Stimulated activated naive B cell treated with anti-CD40 and anti-IgM and Interleukin-4, amounts not matched to agents 10 μg/mL and 1 μg/mL and 100 μg/mL, for 72 hours (primary cell): ENCODE measurements at regions not wholly inside any gene's neighbourhood (a gene's known extent, or its start where the extent isn't known, plus 50 kb on each side); places are given as distances from the start of the nearest gene placed in this dataset.
"Not testable (repeated sequence)": the region's sequence is repeated elsewhere in the genome, so short reads cannot be mapped to it uniquely, and the experiment has no call there.

Experiments
- ATAC-seq, 2 donors: fragments of 150-1000 bp; cut with Tn5 transposase; replicated peaks; 2 replicates each; pipeline ENCODE4 v1.10.0; 2021; ENCODE audit warnings: moderate library complexity in 1 of 2
- DNase-seq: peaks from one replicate; pipeline ENCODE4 v3.0.0; 2021
- H3K27ac Mint-ChIP-seq: one replicate; pipeline ENCODE4 v1.8.0; 2022; ENCODE audit warnings: mild to moderate bottlenecking, mixed read lengths
- H3K27me3 Mint-ChIP-seq, 2 donors: one replicate each; pipeline ENCODE4 v1.8.0; 2022; ENCODE audit warnings: mixed read lengths in 2 of 2
- H3K36me3 Mint-ChIP-seq, 2 donors: one replicate each; pipeline ENCODE4 v1.8.0; 2022; ENCODE audit warnings: mixed read lengths in 2 of 2, mild to moderate bottlenecking in 1 of 2
- H3K4me1 Mint-ChIP-seq, 2 donors: one replicate each; pipeline ENCODE4 v1.8.0; 2022; ENCODE audit warnings: mixed read lengths in 2 of 2, mild to moderate bottlenecking in 1 of 2
- H3K4me3 Mint-ChIP-seq, 2 donors: one replicate each; pipeline ENCODE4 v1.8.0; 2022; ENCODE audit warnings: mild to moderate bottlenecking in 2 of 2, mixed read lengths in 2 of 2, moderate library complexity in 1 of 2
- H3K9me3 Mint-ChIP-seq, 2 donors: one replicate each; pipeline ENCODE4 v1.8.0; 2022; ENCODE audit warnings: mixed read lengths in 2 of 2, mild to moderate bottlenecking in 1 of 2

DNA sequence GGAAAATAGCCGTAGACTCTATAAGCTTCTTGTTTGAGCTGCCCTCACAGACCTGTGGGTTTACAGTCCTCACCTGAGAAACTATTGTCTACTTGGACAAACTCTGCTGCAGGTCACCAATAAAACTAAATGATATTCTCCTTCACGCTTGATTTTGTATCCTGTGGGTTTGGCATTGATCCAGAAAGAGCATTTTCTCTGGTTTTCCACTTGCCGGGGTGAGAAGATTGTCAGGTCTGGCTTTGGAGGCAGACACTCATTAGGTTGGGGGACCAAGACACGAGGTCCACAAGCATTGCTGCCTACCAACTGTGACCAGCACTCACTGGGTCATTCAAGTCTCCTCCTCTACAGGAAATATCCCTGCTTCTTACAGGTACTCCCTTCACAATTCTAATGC lies 68.5 kb downstream of the CDC14C start:
- Mint-ChIP-seq H3K9me3 (no peaks in the 10 kb centered on the region), H3K27me3 (no peaks in the 10 kb centered on the region), H3K36me3 (no peaks in the 10 kb centered on the region), H3K27ac (no peak overlapping the region), H3K4me3 (no peak overlapping the region), H3K4me1 (no peaks in the 10 kb centered on the region)
- ATAC-seq (no peak), DNase-seq (no peak)

DNA sequence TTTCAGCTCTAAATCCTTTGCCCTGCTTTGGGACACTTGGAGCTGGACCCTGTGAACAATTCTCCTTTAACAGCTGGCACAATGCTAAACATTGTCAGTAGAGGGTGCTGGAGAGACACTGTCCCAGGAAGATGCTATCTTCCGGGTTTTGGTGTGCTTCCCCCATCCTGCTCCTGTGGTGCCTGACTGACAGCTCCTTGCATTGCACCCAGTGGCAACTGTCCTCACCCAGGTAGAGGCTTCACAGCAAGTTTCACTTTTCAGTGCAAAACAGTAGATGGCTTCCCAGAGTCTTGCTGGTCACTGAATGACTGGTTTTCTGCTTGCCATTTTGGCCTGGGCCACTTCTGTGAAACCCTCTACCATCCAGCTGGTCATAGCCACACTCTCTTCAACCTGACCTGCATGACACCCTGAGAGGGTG lies 77.3 kb downstream of the CDC14C start:
- peak; percentile 1 for DNase-seq
- H3K4me3 Mint-ChIP-seq = no peak overlapping the region
- no peak overlapping the region for H3K27ac Mint-ChIP-seq
- no peaks in the 10 kb centered on the region for H3K27me3 Mint-ChIP-seq
- H3K9me3 Mint-ChIP-seq = peaks cover 4 to 7% of the 10 kb centered on the region in 2 donors
- no peaks in the 10 kb centered on the region for H3K36me3 Mint-ChIP-seq
- ATAC-seq = peak; percentile 71 to 75
- no peaks in the 10 kb centered on the region for H3K4me1 Mint-ChIP-seq

DNA sequence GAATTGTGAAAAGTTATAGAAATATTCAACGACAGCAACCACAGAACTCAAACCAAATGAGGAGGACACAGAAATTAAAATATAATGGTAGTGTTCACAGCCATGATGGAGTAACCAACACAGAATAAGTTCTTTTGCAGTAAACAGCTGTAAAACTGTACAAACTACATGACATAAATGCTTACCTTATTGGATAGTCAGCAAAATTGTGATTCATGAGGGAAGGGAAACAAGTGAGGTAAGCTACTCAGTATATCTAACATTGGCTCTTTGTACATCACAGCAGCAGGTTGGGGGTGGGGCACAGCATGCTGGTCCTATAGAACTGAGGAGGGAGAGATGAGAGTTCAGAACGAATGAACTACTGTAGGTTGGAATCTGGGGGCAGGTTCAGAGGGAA lies 86.4 kb downstream of the CDC14C start:
- DNase-seq (no peak), ATAC-seq (no peak)
- H3K36me3 Mint-ChIP-seq = no peaks in the 10 kb centered on the region
- no peaks in the 10 kb centered on the region for H3K27me3 Mint-ChIP-seq
- H3K4me1 Mint-ChIP-seq = no peaks in the 10 kb centered on the region
- H3K4me3 Mint-ChIP-seq = no peak overlapping the region
- H3K9me3 Mint-ChIP-seq = peaks cover 11 to 20% of the 10 kb centered on the region in 2 donors
- no peak overlapping the region for H3K27ac Mint-ChIP-seq

DNA sequence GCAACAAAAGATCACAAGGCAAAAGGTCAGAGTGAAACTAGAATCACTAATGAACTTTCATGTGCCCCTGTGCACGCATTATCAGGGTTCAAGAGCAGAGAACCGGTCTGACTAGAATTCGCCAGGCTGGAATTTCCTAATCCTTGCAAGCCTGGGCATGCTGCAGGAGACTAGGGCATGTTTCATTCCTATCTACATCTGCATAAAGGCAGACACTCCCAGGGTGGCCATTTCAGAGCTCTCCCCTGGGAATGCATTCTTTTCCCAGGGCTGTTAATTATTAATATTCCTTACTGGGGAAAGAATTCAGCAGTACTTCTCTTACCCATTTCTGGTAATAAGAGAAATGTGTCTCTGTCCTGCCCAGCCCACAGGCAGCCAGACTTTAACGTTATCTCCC lies 90.5 kb downstream of the CDC14C start:
- no peak overlapping the region for H3K27ac Mint-ChIP-seq
- DNase-seq (no peak), ATAC-seq (no peak)
- peaks cover 10 to 13% of the 10 kb centered on the region in 2 donors for H3K9me3 Mint-ChIP-seq
- no peaks in the 10 kb centered on the region for H3K4me1 Mint-ChIP-seq
- H3K4me3 Mint-ChIP-seq = no peak overlapping the region
- no peaks in the 10 kb centered on the region for H3K27me3 Mint-ChIP-seq
- no peaks in the 10 kb centered on the region for H3K36me3 Mint-ChIP-seq

DNA sequence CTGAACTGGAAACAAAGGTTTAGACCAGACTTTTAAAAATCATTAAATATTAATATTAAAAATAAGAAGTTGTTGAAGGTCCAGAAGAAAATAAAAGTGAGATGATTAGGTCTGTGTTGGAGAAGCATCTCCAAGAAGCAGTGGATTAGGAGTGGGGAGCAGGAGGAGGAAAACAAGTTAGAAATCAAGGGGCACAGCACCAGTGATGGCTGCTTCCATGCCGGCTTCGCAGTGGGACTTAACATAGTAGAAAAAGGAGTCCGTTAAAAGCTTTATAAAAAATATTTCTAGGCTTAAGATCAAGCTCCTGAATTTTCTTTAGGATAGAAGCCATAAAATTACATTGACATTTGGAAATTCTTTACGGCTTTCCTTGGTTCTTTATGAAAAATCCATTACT lies 95.8 kb downstream of the CDC14C start:
- Mint-ChIP-seq H3K36me3 (no peaks in the 10 kb centered on the region), H3K9me3 (peaks cover 3 to 8% of the 10 kb centered on the region in 2 donors), H3K4me1 (no peaks in the 10 kb centered on the region), H3K27me3 (no peaks in the 10 kb centered on the region), H3K27ac (no peak overlapping the region), H3K4me3 (no peak overlapping the region)
- DNase-seq = no peak
- no peak for ATAC-seq

DNA sequence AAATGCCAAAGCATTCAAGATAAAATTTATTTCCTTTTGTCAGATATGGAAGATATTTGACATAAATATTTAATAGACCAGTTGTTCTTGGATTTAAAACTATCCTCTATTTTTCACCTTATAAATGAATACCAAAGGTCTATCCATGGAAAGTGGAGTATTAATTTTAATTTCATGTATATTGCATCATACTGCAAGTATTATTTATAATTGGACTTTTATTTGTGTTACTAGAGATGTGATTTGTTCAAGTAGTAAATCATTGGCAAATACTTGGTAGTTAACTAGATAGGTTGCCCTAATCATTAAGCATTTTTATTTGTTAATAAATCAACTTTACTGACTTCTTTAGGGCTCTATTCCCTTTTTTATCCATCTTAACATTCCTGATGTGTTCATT lies 98.1 kb downstream of the CDC14C start:
- Mint-ChIP-seq H3K4me1 (no peaks in the 10 kb centered on the region), H3K27ac (no peak overlapping the region), H3K4me3 (no peak overlapping the region), H3K36me3 (no peaks in the 10 kb centered on the region), H3K9me3 (no peaks in the 10 kb centered on the region), H3K27me3 (no peaks in the 10 kb centered on the region)
- no peak for ATAC-seq
- DNase-seq = no peak

DNA sequence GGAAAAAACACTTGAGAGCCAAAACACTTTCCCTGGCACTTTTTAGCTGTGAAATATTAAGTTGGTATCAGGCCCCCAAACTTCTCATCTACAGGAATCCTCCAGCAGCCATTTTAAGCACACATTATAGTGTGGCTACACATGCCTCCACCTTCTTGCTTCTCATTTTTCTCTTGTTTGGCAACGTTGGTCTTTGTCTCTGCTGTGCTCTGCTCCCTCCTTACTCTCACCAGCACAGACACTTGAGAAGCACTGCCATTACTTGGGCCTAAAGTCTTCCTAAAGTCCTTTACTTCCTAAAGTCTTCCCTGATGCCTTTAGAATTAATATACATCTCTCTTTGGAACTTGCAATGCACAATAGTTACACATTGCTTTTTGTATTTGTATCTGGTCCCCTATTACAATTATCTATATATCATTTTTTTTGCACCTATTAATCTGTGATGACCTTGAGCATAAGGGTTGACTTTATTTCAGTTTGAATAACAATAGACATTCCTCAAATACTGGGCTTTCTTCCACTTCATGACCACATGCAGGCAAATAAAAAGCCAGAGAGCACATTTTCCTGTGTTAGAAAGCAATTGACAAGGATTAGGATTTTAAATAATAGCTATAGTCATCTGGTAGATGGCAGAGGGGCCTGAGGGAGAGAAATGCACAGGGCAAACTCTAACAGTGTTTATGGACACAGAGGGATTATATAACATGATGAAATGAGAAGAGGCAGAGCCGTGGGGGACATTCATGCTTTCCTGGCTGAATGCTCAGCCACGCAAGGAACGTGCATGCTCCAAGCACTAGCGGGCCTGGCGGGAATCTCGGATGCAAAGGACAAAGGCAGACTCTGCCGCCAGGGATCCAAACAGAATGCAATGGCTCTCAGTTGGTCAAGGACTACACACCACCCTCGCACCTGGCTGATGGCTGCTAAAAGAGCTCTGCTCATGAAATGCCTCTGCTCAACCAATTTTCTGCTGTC lies 99.3 kb downstream of the CDC14C start:
- Mint-ChIP-seq H3K27ac (no peak overlapping the region), H3K27me3 (no peaks in the 10 kb centered on the region), H3K4me3 (no peak overlapping the region), H3K9me3 (no peaks in the 10 kb centered on the region), H3K4me1 (no peaks in the 10 kb centered on the region), H3K36me3 (no peaks in the 10 kb centered on the region)
- ATAC-seq (no peak), DNase-seq (no peak)

DNA sequence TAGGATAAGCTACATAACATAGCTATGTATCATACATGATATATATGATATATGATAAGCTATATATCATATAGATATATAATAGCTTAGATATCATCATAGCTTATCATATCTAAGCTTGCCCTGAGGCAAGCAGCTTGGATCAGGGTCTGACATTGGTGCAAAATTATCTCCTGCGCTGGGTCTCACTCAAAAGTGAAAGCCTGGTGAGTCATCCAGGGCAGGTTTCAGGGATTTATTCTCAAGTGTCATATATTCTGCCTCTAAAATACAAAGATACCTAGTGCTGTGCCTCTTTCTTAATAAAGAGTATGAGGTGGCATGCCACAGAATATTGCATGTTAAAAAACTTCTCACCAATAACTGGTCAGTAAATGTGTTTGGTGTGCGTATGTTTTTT lies 105.9 kb downstream of the CDC14C start:
- Mint-ChIP-seq H3K36me3 (no peaks in the 10 kb centered on the region), H3K9me3 (no peaks in the 10 kb centered on the region), H3K27ac (no peak overlapping the region), H3K4me3 (no peak overlapping the region), H3K27me3 (no peaks in the 10 kb centered on the region), H3K4me1 (no peaks in the 10 kb centered on the region)
- DNase-seq = no peak
- no peak for ATAC-seq

DNA sequence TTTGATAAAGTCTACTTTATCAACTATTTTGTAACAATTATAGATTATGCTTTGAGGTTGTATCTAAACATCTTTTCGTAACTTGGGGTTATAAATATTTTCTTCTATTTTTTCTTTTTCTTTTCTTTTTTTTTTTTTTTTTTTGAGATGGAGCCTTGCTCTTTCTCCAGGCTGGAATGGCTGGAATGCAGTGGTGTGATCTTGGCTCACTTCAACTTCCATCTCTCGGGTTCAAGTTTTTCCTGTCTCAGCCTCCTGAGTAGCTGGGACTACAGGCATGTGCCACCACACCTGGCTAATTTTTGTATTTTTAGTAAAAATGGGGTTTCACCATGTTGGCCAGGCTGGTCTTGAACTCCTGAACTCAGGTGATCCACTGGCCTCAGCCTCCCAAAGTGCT lies 108.8 kb downstream of the CDC14C start:
- not testable (repeated sequence) for DNase-seq, H3K27ac Mint-ChIP-seq, H3K4me3 Mint-ChIP-seq

DNA sequence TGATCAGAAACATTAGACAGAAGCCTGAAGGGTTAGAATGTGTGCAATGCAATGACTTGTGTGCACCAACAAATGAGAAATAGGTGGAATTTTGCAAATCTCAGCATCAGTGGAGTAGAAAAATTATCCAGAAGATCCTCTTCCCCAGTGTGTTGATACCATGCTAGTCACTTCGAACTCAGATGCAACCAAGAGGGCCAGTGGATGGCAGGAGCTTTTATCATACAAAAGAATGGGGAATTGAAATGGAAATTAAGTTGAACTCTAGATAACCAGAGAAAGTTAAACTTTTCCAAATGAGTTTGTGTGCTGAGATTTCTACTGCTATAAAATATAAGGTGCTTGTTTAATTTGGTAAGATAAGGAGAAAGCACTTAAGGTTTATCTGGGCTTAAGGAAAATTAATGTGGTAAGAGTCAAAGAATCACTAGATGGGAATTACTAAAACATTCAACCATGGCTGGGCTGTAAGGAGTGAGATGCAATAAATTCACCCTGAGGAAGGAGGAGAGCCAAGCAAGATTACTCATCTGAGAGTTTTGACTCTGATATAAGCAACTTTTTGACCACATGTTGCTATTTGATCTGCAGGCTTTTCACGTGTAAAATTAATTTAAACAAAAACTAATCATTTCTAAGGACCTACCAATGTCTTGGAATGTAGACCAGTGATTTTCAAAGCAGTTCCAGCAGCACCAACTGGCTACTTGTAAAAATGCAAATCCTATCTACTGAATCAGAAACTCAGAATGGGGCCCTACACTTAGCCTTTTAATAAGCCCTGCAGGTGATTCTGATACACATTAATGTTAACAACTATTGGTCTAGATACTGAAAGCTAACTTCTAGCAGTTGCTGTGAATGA lies 113.2 kb downstream of the CDC14C start:
- H3K9me3 Mint-ChIP-seq = peaks cover 4 to 5% of the 10 kb centered on the region in 2 donors
- no peaks in the 10 kb centered on the region for H3K4me1 Mint-ChIP-seq
- no peak for DNase-seq
- no peak overlapping the region for H3K4me3 Mint-ChIP-seq
- ATAC-seq = no peak
- no peaks in the 10 kb centered on the region for H3K27me3 Mint-ChIP-seq
- no peaks in the 10 kb centered on the region for H3K36me3 Mint-ChIP-seq
- H3K27ac Mint-ChIP-seq = no peak overlapping the region

More for the DNA sequence above, 108.8 kb downstream of the CDC14C start:
- not testable (repeated sequence) for H3K9me3 Mint-ChIP-seq, ATAC-seq, H3K27me3 Mint-ChIP-seq, H3K4me1 Mint-ChIP-seq, H3K36me3 Mint-ChIP-seq

DNA sequence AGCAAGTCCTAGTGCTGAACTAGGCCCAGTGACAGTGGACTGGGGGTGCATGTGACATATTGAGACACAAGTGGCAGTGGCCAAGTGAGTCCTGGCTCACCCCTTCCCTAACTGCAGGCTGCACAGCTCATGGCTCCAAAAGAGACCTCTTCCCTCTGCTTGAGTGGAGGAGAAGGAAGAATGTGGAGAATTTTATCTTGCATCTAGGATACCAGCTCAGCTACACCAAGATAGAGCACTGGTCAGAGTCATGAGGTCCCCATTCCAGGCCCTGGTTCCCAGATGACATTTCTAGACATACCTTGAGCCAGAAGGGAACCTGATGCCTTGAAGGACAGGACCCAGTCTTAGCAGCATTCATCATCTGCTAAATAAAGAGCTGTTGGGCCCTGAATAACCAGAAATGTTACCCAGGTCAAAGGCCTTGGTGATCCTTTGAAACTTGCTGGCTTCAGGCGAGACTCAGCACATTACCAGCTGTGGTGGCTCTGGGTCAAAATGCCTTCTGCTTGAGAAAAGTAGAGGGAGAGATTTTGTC lies 114.5 kb downstream of the CDC14C start:
- Mint-ChIP-seq H3K27ac (no peak overlapping the region), H3K36me3 (no peaks in the 10 kb centered on the region), H3K9me3 (peaks cover 4 to 7% of the 10 kb centered on the region in 2 donors), H3K27me3 (no peaks in the 10 kb centered on the region), H3K4me3 (no peak overlapping the region), H3K4me1 (no peaks in the 10 kb centered on the region)
- no peak for ATAC-seq
- DNase-seq = no peak

DNA sequence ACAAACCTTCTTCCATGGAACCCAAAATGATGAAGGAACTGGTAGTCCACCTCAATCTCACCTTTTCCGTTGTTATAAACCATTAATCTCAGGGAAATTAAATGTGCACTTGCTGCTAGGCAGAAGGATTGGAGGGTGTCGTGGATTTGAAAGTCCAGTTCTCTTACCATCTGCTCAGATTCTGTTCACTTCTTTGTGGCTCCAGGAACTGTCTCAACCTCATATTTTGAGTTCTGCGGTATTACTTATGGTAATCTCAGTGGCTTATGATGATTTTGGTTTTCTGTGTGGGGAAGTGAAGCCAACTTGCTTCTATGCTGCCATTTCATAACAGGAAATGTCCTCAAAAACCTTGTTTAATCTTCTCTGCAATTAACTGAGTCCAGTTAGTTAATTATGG lies 136.4 kb downstream of the CDC14C start:
- DNase-seq = no peak
- peaks cover 7 to 8% of the 10 kb centered on the region in 2 donors for H3K9me3 Mint-ChIP-seq
- no peak for ATAC-seq
- no peaks in the 10 kb centered on the region for H3K4me1 Mint-ChIP-seq
- H3K27me3 Mint-ChIP-seq = no peaks in the 10 kb centered on the region
- H3K36me3 Mint-ChIP-seq = no peaks in the 10 kb centered on the region
- H3K4me3 Mint-ChIP-seq = no peak overlapping the region
- H3K27ac Mint-ChIP-seq = no peak overlapping the region

DNA sequence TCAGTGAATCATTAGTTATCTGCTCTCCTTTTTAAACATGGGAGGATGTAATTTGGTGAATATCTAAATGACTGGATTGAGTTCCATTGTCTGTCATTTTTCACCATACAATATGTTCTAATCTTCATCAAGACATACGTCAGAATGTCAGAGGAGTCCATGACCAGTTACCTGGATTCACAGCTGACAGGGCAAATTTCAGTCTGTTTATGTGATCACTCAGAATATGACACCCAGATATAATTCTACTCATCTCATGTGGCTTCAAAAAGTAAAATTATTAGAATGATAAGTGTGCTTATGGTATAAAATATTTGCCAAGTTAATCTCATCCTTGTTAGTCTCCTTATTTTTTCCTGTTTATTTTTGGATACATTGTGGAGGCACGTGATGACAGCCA lies 150.2 kb downstream of the CDC14C start:
- DNase-seq = no peak
- Mint-ChIP-seq H3K4me1 (no peaks in the 10 kb centered on the region), H3K4me3 (no peak overlapping the region), H3K27me3 (no peaks in the 10 kb centered on the region), H3K9me3 (peaks cover 4 to 6% of the 10 kb centered on the region in 2 donors), H3K27ac (no peak overlapping the region), H3K36me3 (no peaks in the 10 kb centered on the region)
- ATAC-seq = no peak

DNA sequence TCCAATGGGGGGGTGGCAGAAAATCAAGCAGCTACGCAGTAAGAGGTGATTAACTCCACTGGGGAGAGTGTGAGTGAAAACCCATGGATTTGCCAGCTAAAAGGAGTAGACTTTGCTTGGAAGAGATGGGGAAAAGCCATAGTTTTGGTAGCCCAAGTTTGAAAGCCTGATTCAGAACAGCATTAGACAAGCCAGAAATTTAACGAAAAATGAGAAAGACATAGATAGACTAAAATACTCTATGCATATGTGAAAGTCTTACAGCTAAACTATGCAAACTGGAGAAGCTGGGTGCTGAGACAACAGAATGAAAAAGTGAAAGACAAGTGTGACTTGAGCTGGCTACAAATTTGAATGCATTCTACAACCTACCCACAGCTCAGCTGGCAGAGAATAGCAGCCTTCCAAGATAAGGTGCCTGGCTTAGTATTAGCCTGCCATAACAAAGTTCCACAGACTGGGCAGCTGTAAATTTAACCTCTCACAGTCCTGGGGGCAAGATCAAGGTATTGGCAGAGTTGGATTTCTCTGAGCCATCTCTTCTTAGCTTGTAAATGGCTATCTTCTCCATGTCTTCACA lies 156.6 kb downstream of the CDC14C start:
- Mint-ChIP-seq H3K4me1 (no peaks in the 10 kb centered on the region), H3K9me3 (peaks cover 2 to 9% of the 10 kb centered on the region in 2 donors), H3K27me3 (no peaks in the 10 kb centered on the region), H3K36me3 (no peaks in the 10 kb centered on the region), H3K27ac (no peak overlapping the region), H3K4me3 (no peak overlapping the region)
- DNase-seq = no peak
- no peak for ATAC-seq
